GM12892 (cell line): ENCODE measurements at regions not wholly inside any gene's neighbourhood (a gene's known extent, or its start where the extent isn't known, plus 50 kb on each side); places are given as distances from the start of the nearest gene placed in this dataset.

Source experiments
- DNase-seq: peaks from one replicate; pipeline ENCODE4 v3.0.0; 2011; ENCODE audit not compliant: insufficient read length
- FAIRE-seq: peaks from 2 replicates; lab custom pipeline; 2011; peaks lifted over from hg19 to GRCh38; lab: Jason Lieb, UNC
- POLR2A ChIP-seq: IDR thresholded peaks from 2 replicates; pipeline ENCODE4 v1.6.1; 2011; ENCODE audit warnings: low read depth, low read length, control low read depth
- POLR2AphosphoS5 ChIP-seq: IDR thresholded peaks from 2 replicates; pipeline ENCODE4 v1.6.1; 2011; ENCODE audit warnings: low read depth, low read length, control low read depth
- TAF1 ChIP-seq: IDR thresholded peaks from 2 replicates; pipeline ENCODE4 v1.6.1; 2011; ENCODE audit warnings: low read depth, mild to moderate bottlenecking, control low read depth, low read length, borderline replicate concordance

GRCh38 chr5:111653408-111653807 is 103.6 kb downstream of the NREP start:
- TF ChIP-seq POLR2A = no peak
- TF ChIP-seq POLR2AphosphoS5 = no peak
- no peak for TF ChIP-seq TAF1
- FAIRE-seq (no peak), DNase-seq (no peak)

- no peak for FAIRE-seq
- TF ChIP-seq POLR2A (no peak), TAF1 (no peak), POLR2AphosphoS5 (no peak)
- no peak for DNase-seq
Observed at GRCh38 chr5:111649516-111649915, 107.5 kb downstream of the NREP start.

GRCh38 chr5:111645303-111645838 is 111.6 kb downstream of the NREP start:
- TF ChIP-seq TAF1 = no peak
- TF ChIP-seq POLR2AphosphoS5 = no peak
- no peak for TF ChIP-seq POLR2A
- no peak for FAIRE-seq
- no peak for DNase-seq

GRCh38 chr5:111643499-111643898 is 113.5 kb downstream of the NREP start:
- no peak for TF ChIP-seq POLR2A
- TF ChIP-seq POLR2AphosphoS5 = no peak
- no peak for TF ChIP-seq TAF1
- FAIRE-seq = no peak
- no peak for DNase-seq

DNA sequence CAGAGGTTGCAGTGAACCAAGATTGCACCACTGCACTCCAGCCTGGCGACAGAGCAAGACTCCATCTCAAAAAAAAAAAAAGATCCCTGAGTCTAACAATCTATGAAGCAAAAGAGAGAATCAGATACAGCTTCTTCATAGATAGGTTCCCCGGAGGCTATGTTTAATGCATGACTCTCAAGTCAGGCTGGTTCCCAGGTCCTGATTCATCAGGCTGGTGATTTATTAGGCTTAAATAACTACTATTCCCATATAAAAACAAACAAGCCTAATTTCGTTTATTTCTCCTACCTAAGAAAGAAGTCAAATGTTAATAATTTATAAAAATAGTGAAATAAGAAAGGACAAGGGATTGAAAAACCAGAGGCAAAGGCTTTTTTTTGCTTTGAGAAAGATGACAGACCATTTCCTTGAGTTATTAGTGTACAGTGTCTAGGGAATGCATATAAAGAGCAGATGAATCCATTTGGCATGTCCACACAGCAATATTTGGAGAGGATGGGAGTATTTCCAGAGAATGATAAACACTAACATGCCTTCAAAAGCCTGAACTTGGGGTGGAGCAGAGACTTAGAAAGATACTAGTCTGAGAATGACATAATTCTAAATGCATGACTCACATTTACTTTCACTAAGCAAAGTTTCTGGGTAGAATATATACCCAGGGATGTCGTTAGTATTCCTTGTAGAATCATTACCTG is 115.3 kb downstream of the NREP start:
- FAIRE-seq (no peak), DNase-seq (no peak)
- TF ChIP-seq POLR2A = no peak
- no peak for TF ChIP-seq POLR2AphosphoS5
- no peak for TF ChIP-seq TAF1

DNA sequence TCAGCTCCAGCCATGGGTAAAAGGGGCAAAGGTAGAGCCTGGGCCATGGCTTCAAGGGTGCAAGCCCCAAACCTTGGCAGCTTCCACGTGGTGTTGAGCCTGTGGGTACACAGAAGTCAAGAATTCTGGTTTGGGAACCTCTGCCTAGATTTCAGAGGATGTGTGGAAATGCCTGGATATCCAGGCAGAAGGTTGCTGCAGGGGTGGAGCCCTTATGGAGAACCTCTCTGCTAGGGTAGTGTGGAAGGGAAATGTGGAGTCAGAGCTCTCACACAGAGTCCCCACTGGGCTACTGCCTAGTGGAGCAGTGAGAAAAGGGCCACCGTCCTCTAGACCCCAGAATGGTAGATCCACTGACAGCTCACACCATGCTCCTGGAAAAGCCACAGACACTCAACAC is 117.1 kb downstream of the NREP start:
- no peak for TF ChIP-seq POLR2A
- TF ChIP-seq TAF1 = no peak
- no peak for TF ChIP-seq POLR2AphosphoS5
- DNase-seq (no peak), FAIRE-seq (no peak)

GRCh38 chr5:111636736-111637135 is 120.3 kb downstream of the NREP start:
- FAIRE-seq (no peak), DNase-seq (no peak)
- TF ChIP-seq POLR2AphosphoS5 = no peak
- TF ChIP-seq POLR2A = no peak
- no peak for TF ChIP-seq TAF1

- DNase-seq = no peak
Observed at GRCh38 chr5:111635916-111636570, 121.0 kb downstream of the NREP start.

GRCh38 chr5:111635151-111635902 is 121.7 kb downstream of the NREP start:
- DNase-seq = no peak
- FAIRE-seq = no peak
- TF ChIP-seq POLR2AphosphoS5 = no peak
- TF ChIP-seq TAF1 = no peak
- no peak for TF ChIP-seq POLR2A

More at GRCh38 chr5:111635916-111636570, 121.0 kb downstream of the NREP start:
- no peak for FAIRE-seq
- TF ChIP-seq POLR2A (no peak), POLR2AphosphoS5 (no peak), TAF1 (no peak)

DNA sequence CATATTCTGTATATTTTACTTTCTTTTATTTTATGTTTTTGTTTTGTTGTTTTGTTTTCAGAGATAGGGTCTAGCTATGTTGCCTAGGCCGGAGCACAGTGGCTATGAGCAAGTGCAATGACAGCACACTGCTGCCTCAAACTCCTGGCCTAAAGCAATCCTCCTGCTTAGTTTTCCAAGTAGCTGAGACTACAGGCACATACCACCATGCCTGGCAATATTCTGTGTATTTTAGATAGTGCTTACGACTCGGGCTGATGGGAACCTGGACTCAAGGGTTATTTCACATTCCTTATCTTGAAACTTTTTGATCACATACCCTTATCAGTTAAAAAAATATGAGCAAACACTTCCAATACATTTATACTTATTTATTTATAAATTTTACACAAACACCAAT is 119.0 kb upstream of the STARD4 start:
- FAIRE-seq = no peak
- TF ChIP-seq POLR2AphosphoS5 (no peak), POLR2A (no peak), TAF1 (no peak)
- DNase-seq = no peak

DNA sequence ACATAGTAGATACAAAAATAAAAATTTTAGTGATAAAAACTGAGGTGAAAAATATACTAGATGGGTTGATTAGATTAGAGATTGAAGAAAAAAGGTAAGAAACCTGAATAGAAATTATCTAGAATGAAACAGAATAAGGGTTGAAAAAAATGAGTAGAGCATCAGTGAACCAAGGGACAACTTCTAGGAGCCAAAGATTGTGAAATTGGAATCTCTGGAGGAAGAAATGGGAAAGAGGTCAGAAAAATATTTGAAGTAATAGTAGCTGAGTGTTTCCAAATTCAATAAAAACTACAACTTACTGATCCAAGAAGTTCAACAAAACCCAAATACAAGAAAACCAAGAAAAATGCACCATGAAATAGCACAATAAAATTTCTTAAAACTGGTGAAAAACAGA is 116.6 kb upstream of the STARD4 start:
- DNase-seq (no peak), FAIRE-seq (no peak)
- no peak for TF ChIP-seq POLR2A
- no peak for TF ChIP-seq POLR2AphosphoS5
- no peak for TF ChIP-seq TAF1

DNA sequence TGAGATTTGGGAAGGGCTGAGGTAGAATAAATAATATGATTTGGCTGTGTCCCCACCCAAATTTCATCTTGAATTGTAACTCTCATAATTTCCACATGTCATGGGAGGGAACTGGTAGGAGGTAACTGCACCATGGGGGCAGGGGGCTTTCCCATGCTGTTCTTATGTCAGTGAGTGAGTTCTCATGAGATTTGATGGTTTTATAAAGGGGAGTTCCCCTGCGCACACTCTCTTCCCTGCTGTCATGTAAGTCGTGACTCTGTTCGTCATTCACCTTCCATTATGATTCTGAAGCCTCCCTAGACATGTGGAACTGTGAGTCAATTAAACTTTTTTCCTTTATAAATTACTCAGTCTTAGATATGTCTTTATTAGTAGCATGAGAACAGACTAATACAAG is 115.5 kb upstream of the STARD4 start:
- FAIRE-seq (no peak), DNase-seq (no peak)
- TF ChIP-seq POLR2A (no peak), TAF1 (no peak), POLR2AphosphoS5 (no peak)
